Keratinocyte (primary cell): ENCODE measurements at regions not wholly inside any gene's neighbourhood (a gene's known extent, or its start where the extent isn't known, plus 50 kb on each side); places are given as distances from the start of the nearest gene placed in this dataset.

ENCODE experiments used
- DNase-seq: peaks from one replicate; pipeline ENCODE4 v3.0.0-alpha.2; 2011; ENCODE audit warnings: low read depth, missing footprints, low spot score
- FAIRE-seq: peaks from 2 replicates; lab custom pipeline; 2011; peaks lifted over from hg19 to GRCh38; lab: Jason Lieb, UNC
- H2AFZ ChIP-seq: 2 replicates; pipeline ENCODE4 v1.6.0; 2012; ENCODE audit warnings: low read length, control low read depth, inconsistent platforms; ENCODE audit not compliant: control insufficient read depth
- H3K27ac ChIP-seq: 2 replicates; pipeline ENCODE4 v1.5.1; 2011; ENCODE audit warnings: low read length; ENCODE audit not compliant: control insufficient read depth, insufficient read depth
- H3K27me3 ChIP-seq: 3 replicates; pipeline ENCODE4 v1.6.0; 2011; ENCODE audit warnings: low read length; ENCODE audit not compliant: control insufficient read depth, insufficient read depth; ENCODE audit errors: extremely low read depth
- H3K36me3 ChIP-seq, 2 experiments: 2 replicates in 1 of 2; 3 replicates in 1 of 2; pipeline ENCODE4 v1.5.1; 2011; ENCODE audit warnings: low read length in 2 of 2, mild to moderate bottlenecking in 1 of 2; ENCODE audit not compliant: control insufficient read depth in 2 of 2, insufficient read depth in 2 of 2; ENCODE audit errors: extremely low read depth in 1 of 2
- H3K4me1 ChIP-seq: 3 replicates; pipeline ENCODE4 v1.5.1; 2011; ENCODE audit warnings: low read length; ENCODE audit not compliant: control insufficient read depth, insufficient read depth; ENCODE audit errors: extremely low read depth
- H3K4me2 ChIP-seq: 3 replicates; pipeline ENCODE4 v1.6.0; 2011; ENCODE audit warnings: low read depth, low read length; ENCODE audit not compliant: control insufficient read depth, insufficient read depth; ENCODE audit errors: extremely low read depth
- H3K4me3 ChIP-seq, 3 experiments: fragments of 200-600 bp in 1 of 3; sonication (generic) in 1 of 3; 2 replicates in 2 of 3; 3 replicates in 1 of 3; pipeline ENCODE4 v1.5.1; 2011 to 2016; ENCODE audit warnings: low read length in 3 of 3, mild to moderate bottlenecking in 3 of 3, control low read depth in 2 of 3, inconsistent platforms in 1 of 3, low read depth in 1 of 3, mixed read lengths in 1 of 3, mixed run types in 1 of 3, moderate library complexity in 1 of 3; ENCODE audit not compliant: control insufficient read depth in 2 of 3, insufficient read depth in 2 of 3; ENCODE audit errors: extremely low read depth in 1 of 3
- H3K79me2 ChIP-seq: 2 replicates; pipeline ENCODE4 v1.6.0; 2012; ENCODE audit warnings: low read length; ENCODE audit not compliant: control insufficient read depth, insufficient read depth
- H3K9ac ChIP-seq: 3 replicates; pipeline ENCODE4 v1.6.0; 2011; ENCODE audit warnings: low read length; ENCODE audit not compliant: control insufficient read depth, insufficient read depth; ENCODE audit errors: extremely low read depth
- H3K9me1 ChIP-seq: 3 replicates; pipeline ENCODE4 v1.6.0; 2011; ENCODE audit warnings: low read length; ENCODE audit not compliant: control insufficient read depth, insufficient read depth; ENCODE audit errors: extremely low read depth
- H3K9me3 ChIP-seq: 2 replicates; pipeline ENCODE4 v1.5.1; 2012; ENCODE audit warnings: low read depth, low read length; ENCODE audit not compliant: control insufficient read depth
- H4K20me1 ChIP-seq: 3 replicates; pipeline ENCODE4 v1.6.0; 2011; ENCODE audit warnings: low read length; ENCODE audit not compliant: control insufficient read depth, insufficient read depth; ENCODE audit errors: extremely low read depth
- CTCF ChIP-seq, 3 experiments: IDR thresholded peaks in 1 of 3; conservative IDR thresholded peaks in 1 of 3; optimal IDR thresholded peaks in 1 of 3; 2 replicates in 2 of 3; 3 replicates in 1 of 3; pipeline versions ENCODE3 to v1.5.1; 2011; ENCODE audit warnings: low read length in 3 of 3, mild to moderate bottlenecking in 3 of 3, moderate library complexity in 2 of 3, control low read depth in 1 of 3, inconsistent platforms in 1 of 3; ENCODE audit not compliant: insufficient read depth in 2 of 3; ENCODE audit errors: extremely low read depth in 1 of 3
- EZH2 ChIP-seq: IDR thresholded peaks from one replicate; pipeline ENCODE4 v1.6.1; 2012; ENCODE audit warnings: inconsistent platforms, mild to moderate bottlenecking, low read length, moderate library complexity
- dilution Hi-C: fragments of 300-500 bp; cut with MboI; formaldehyde crosslinking; loops from one replicate; pipeline ENCODE4 v1.7.0; 2020; ENCODE audit warnings: low sequenced_read_pairs; ENCODE audit not compliant: extremely low pct_ligation_motif_present

DNA sequence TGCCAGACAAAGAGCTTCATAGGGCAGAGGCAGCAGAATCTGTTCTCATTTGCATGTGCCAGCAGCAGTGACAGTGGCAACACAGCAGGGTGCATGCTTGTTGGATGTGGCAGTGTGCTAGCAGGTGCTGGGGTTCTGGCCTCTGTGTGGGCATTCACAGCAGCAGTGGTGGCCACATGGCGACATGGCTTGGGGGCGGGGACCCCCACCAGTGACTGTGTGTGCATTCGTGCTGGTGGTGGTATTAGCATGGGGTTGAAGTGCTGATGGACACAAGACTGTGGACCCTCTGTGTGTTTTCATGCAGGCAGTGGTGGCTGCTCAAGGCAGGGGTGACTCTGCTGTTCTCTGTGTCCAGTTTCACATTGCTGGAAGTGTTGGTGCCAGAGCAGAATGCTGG lies 183.2 kb upstream of the PDE4D start:
- Histone ChIP-seq H3K79me2 (no peaks in the 10 kb centered on the region), H3K4me1 (no peaks in the 10 kb centered on the region), H3K27me3 (no peaks in the 10 kb centered on the region), H3K4me2 (no peak overlapping the region), H3K9me3 (no peaks in the 10 kb centered on the region), H3K36me3 (no peaks in the 10 kb centered on the region), H3K27ac (no peak overlapping the region), H4K20me1 (no peaks in the 10 kb centered on the region), H3K4me3 (no peak overlapping the region), H2AFZ (no peak overlapping the region), H3K9me1 (no peaks in the 10 kb centered on the region), H3K9ac (no peak overlapping the region)
- DNase-seq, result no peak
- no peak for FAIRE-seq
- dilution Hi-C loops, result no loop called here
- TF ChIP-seq EZH2, result no peak
- TF ChIP-seq CTCF (optimal IDR thresholded peaks at IDR 0.05 in 1 of 3, IDR thresholded peaks at IDR 0.05 in 1 of 3, conservative IDR thresholded peaks at IDR 0.05 in 1 of 3; ENCODE audit: extremely low read depth in 1 of 3, insufficient read depth in 2 of 3, low read length in 3 of 3), result no peak

DNA sequence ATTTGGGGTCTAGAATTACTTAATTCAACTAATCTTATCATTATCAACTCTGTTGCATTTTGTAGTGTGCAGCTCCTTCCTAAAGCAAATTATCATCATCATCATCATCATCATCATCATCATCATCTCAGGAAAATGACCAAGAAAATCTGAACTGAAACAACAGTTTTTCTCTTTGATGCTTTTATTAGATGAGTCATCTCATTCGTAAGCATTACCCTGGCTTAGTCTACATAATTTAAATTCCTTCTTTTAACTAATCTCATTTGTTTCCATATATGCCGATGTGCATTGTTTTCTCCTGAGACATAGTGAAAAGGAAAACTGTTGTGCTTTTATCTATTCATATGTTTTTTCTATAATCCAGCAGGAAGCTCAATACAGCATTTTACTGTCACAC lies 173.0 kb upstream of the PDE4D start:
- Histone ChIP-seq H3K9me1 (no peaks in the 10 kb centered on the region), H3K36me3 (no peaks in the 10 kb centered on the region), H3K27ac (no peak overlapping the region), H3K79me2 (no peaks in the 10 kb centered on the region), H3K4me3 (no peak overlapping the region), H2AFZ (no peak overlapping the region), H3K9ac (no peak overlapping the region), H3K27me3 (no peaks in the 10 kb centered on the region), H3K9me3 (no peaks in the 10 kb centered on the region), H3K4me2 (no peak overlapping the region), H4K20me1 (no peaks in the 10 kb centered on the region), H3K4me1 (no peaks in the 10 kb centered on the region)
- dilution Hi-C loops, result no loop called here
- TF ChIP-seq CTCF (optimal IDR thresholded peaks at IDR 0.05 in 1 of 3, IDR thresholded peaks at IDR 0.05 in 1 of 3, conservative IDR thresholded peaks at IDR 0.05 in 1 of 3; ENCODE audit: extremely low read depth in 1 of 3, insufficient read depth in 2 of 3, low read length in 3 of 3), result no peak
- no peak for TF ChIP-seq EZH2
- FAIRE-seq (no peak), DNase-seq (no peak)
